ENCODE measurements at regions not wholly inside any gene's neighbourhood (a gene's known extent, or its start where the extent isn't known, plus 50 kb on each side); places are given as distances from the start of the nearest gene placed in this dataset.

DNA sequence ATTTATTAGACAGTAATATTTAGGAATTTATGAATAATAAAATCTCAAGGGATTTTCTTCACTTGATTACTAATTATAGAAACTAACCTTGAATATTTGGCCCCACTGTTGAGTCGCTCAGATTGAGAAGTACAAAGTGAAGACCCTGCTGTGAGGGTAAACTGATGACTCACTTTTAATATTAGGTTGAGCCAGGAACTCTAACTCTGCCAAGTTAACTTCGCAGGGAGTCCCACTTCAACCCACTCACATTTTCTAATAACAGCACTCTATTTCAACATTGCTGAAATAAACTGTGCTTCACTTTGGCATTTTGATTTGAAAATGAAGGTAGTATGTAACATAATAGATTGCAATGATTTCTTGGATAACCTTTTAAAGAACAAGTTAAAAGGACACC, 200.7 kb downstream of the POLR1F start:
- TF ChIP-seq, protein P1, sequence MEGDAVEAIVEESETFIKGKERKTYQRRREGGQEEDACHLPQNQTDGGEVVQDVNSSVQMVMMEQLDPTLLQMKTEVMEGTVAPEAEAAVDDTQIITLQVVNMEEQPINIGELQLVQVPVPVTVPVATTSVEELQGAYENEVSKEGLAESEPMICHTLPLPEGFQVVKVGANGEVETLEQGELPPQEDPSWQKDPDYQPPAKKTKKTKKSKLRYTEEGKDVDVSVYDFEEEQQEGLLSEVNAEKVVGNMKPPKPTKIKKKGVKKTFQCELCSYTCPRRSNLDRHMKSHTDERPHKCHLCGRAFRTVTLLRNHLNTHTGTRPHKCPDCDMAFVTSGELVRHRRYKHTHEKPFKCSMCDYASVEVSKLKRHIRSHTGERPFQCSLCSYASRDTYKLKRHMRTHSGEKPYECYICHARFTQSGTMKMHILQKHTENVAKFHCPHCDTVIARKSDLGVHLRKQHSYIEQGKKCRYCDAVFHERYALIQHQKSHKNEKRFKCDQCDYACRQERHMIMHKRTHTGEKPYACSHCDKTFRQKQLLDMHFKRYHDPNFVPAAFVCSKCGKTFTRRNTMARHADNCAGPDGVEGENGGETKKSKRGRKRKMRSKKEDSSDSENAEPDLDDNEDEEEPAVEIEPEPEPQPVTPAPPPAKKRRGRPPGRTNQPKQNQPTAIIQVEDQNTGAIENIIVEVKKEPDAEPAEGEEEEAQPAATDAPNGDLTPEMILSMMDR (optimal IDR thresholded peaks at IDR 0.05 in 1 of 3, IDR thresholded peaks at IDR 0.05 in 1 of 3, conservative IDR thresholded peaks at IDR 0.05 in 1 of 3; ENCODE audit: extremely low read depth in 1 of 3, insufficient read depth in 2 of 3, low read length in 3 of 3): no peak
- no peak for TF ChIP-seq EZH2 (IDR thresholded peaks at IDR 0.05; ENCODE audit: low read length)
